ENCODE measurements at regions not wholly inside any gene's neighbourhood (a gene's known extent, or its start where the extent isn't known, plus 50 kb on each side); places are given as distances from the start of the nearest gene placed in this dataset.

- ChIA-PET CTCF (interaction anchor here (1.3 kb wide), 1 partner anchor 10 kb away, joined by 6 read pairs; no protein-coding TSS in a partner anchor), POLR2A (no interaction called here)
- TF ChIP-seq HDGF (IDR thresholded peaks at IDR 0.05; ENCODE audit: borderline replicate concordance): no peak
- no peak for TF ChIP-seq FOXM1 (IDR thresholded peaks at IDR 0.05; ENCODE audit: borderline replicate concordance)
- TF ChIP-seq FOXA1 (IDR thresholded peaks at IDR 0.05): no peak
- no peak for TF ChIP-seq LEF1 (IDR thresholded peaks at IDR 0.05; ENCODE audit: borderline replicate concordance)
- TF ChIP-seq CTBP1 (IDR thresholded peaks at IDR 0.05; ENCODE audit: borderline replicate concordance): no peak
- TF ChIP-seq PKNOX1 (IDR thresholded peaks at IDR 0.05): no peak
- TF ChIP-seq ELF4 (IDR thresholded peaks at IDR 0.05): no peak
- no peak for TF ChIP-seq SUZ12 (IDR thresholded peaks at IDR 0.05)
- TF ChIP-seq ZNF384 (IDR thresholded peaks at IDR 0.05): no peak
- no peak for TF ChIP-seq SP1 (IDR thresholded peaks at IDR 0.05)
- no peak for TF ChIP-seq NFRKB (IDR thresholded peaks at IDR 0.05)
- TF ChIP-seq TARDBP (IDR thresholded peaks at IDR 0.05): no peak
- no peak for TF ChIP-seq ARNT (IDR thresholded peaks at IDR 0.05)
- DNase-seq (ENCODE audit: extremely low spot score): no peak
Observed at GRCh38 chr6:16973051-16973450, 128.8 kb upstream of the STMND1 start.

DNA sequence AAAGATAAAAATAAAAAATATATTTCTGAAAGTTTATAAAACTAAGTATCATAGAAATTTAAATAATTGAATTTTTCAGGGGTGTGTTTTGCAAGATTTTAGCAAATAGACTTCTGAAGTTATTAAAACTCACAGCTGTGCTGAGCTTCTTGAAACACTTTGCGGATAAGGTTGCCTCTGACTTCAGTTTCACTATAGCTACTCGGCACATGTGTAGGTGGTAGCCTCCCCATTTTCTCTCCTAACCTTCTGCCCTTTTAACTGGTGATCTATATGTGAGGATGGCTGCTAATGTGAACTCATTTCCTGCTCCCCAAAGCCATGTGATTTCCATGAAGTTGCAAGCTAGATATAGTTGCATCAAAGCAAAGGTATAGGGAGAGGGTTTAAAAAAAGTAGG lies 129.3 kb upstream of the STMND1 start:
- CTCF ChIA-PET: interaction anchor here (1.3 kb wide), 1 partner anchor 10 kb away, joined by 6 read pairs; no protein-coding TSS in a partner anchor
- POLR2A ChIA-PET: no interaction called here

DNA sequence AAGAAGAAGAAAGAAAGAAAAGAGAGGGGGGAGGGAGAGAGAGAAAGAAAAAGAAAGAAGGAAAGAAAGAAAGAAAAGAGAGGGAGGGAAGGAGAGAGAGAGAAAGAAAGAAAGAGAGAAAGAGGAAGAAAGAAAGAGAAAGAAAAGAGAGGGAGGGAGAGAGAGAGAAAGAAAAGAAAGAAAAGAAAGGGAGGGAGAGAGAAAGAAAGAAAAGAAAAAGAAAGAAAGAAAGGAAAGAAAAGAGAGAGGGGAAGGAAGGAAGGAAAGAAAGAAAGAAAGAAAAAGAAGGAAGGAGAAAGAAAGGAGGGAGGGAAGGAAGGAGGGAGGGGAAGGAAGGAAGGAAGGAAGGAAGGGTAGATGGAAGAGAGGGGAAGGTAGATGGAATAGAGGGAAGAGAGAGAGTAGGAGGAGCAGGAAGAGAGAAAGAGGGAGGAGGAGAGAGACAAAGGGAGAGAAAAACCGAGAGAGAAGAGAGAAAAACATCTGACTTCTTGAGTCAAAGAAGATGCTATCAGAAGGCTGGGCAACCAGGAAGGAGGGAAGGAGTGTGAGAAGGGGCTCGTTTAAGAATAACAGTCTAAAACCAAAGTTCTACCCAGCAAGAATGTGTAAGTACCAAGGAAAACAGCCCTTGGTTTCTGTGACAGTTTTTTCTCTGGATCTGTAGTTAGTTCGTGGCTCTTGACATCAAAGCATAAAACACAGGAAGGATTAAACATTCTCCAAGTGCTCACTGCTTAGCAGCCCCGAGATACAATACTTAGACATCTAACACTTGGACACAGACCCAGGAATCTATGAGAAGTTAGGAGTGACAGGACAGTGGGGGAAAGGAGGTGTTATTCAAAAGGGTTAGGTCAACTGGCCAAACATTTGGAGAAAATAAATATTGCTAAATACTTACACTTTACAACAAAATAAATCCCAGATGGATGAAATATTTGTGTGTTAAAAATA lies 131.9 kb upstream of the STMND1 start:
- ChIA-PET POLR2A (no interaction called here), CTCF (no interaction called here)
- DNase-seq (ENCODE audit: extremely low spot score): no peak
- TF ChIP-seq SUZ12 (IDR thresholded peaks at IDR 0.05) (0 out of 2 replicates have a peak, but pooled peaks have one; percentile 36), FOXM1 (IDR thresholded peaks at IDR 0.05; ENCODE audit: borderline replicate concordance) (no peak), PKNOX1 (IDR thresholded peaks at IDR 0.05) (no peak), ARNT (IDR thresholded peaks at IDR 0.05) (no peak)

More for the DNA sequence above, 129.3 kb upstream of the STMND1 start:
- TF ChIP-seq TARDBP (IDR thresholded peaks at IDR 0.05) (no peak), FOXM1 (IDR thresholded peaks at IDR 0.05; ENCODE audit: borderline replicate concordance) (no peak), ZNF384 (IDR thresholded peaks at IDR 0.05) (no peak), LEF1 (IDR thresholded peaks at IDR 0.05; ENCODE audit: borderline replicate concordance) (no peak), L3MBTL2 (conservative IDR thresholded peaks at IDR 0.05) (no peak), CTBP1 (IDR thresholded peaks at IDR 0.05; ENCODE audit: borderline replicate concordance) (no peak), PKNOX1 (IDR thresholded peaks at IDR 0.05) (no peak), FOXK2 (IDR thresholded peaks at IDR 0.05) (no peak), SP1 (IDR thresholded peaks at IDR 0.05) (no peak), SUZ12 (IDR thresholded peaks at IDR 0.05) (no peak), ARNT (IDR thresholded peaks at IDR 0.05) (no peak), NFRKB (IDR thresholded peaks at IDR 0.05) (no peak), ELF4 (IDR thresholded peaks at IDR 0.05) (no peak), HDGF (IDR thresholded peaks at IDR 0.05; ENCODE audit: borderline replicate concordance) (no peak), FOXA1 (IDR thresholded peaks at IDR 0.05) (no peak), BHLHE40 (IDR thresholded peaks at IDR 0.05; ENCODE audit: borderline replicate concordance) (no peak)
- DNase-seq (ENCODE audit: extremely low spot score): no peak

GRCh38 chr6:16968101-16968500 lies 133.7 kb upstream of the STMND1 start:
- ChIA-PET CTCF (interaction anchor here (1.2 kb wide), 2 partner anchors 118 to 204 kb away, joined by 3 to 4 read pairs; no protein-coding TSS in a partner anchor), POLR2A (interaction anchor here (0.6 to 0.8 kb wide), 2 partner anchors 93 to 176 kb away, joined by 3 read pairs; no protein-coding TSS in a partner anchor)
- DNase-seq (ENCODE audit: extremely low spot score): no peak
- TF ChIP-seq TARDBP (IDR thresholded peaks at IDR 0.05) (no peak), HDGF (IDR thresholded peaks at IDR 0.05; ENCODE audit: borderline replicate concordance) (no peak), PKNOX1 (IDR thresholded peaks at IDR 0.05) (no peak), ARNT (IDR thresholded peaks at IDR 0.05) (no peak), L3MBTL2 (conservative IDR thresholded peaks at IDR 0.05) (no peak), FOXA1 (IDR thresholded peaks at IDR 0.05) (no peak), BHLHE40 (IDR thresholded peaks at IDR 0.05; ENCODE audit: borderline replicate concordance) (no peak), LEF1 (IDR thresholded peaks at IDR 0.05; ENCODE audit: borderline replicate concordance) (no peak), SP1 (IDR thresholded peaks at IDR 0.05) (no peak), NFRKB (IDR thresholded peaks at IDR 0.05) (no peak), ELF4 (IDR thresholded peaks at IDR 0.05) (no peak), FOXK2 (IDR thresholded peaks at IDR 0.05) (no peak), CTBP1 (IDR thresholded peaks at IDR 0.05; ENCODE audit: borderline replicate concordance) (no peak), FOXM1 (IDR thresholded peaks at IDR 0.05; ENCODE audit: borderline replicate concordance) (no peak), ZNF384 (IDR thresholded peaks at IDR 0.05) (no peak), SUZ12 (IDR thresholded peaks at IDR 0.05) (no peak)

DNA sequence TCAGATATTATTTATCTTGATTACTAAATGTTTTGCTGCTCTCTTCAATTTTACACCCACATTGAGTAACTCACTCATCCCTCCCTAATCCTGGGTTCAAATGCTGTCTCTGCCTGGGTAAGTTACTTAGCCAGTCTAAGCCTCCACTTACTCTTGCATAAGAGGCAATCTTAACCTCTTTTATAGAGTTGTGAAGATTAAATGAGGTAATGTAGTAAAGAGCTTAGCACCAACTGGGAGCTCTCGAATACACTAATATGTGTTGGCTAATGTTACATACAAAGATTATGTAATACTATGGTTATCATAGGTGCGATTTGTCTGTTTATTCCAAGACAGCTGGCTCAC lies 134.4 kb upstream of the STMND1 start:
- ChIA-PET CTCF (interaction anchor here (1.2 kb wide), 1 partner anchor 204 kb away, joined by 3 read pairs; no protein-coding TSS in a partner anchor), POLR2A (interaction anchor here (0.6 kb wide), 1 partner anchor 92 kb away, joined by 3 read pairs; no protein-coding TSS in a partner anchor)
- TF ChIP-seq FOXA1 (IDR thresholded peaks at IDR 0.05): no peak
- no peak for TF ChIP-seq SP1 (IDR thresholded peaks at IDR 0.05)
- no peak for TF ChIP-seq TARDBP (IDR thresholded peaks at IDR 0.05)
- TF ChIP-seq PKNOX1 (IDR thresholded peaks at IDR 0.05): no peak
- TF ChIP-seq L3MBTL2 (conservative IDR thresholded peaks at IDR 0.05): no peak
- TF ChIP-seq ZNF384 (IDR thresholded peaks at IDR 0.05): no peak
- TF ChIP-seq HDGF (IDR thresholded peaks at IDR 0.05; ENCODE audit: borderline replicate concordance): no peak
- no peak for TF ChIP-seq NFRKB (IDR thresholded peaks at IDR 0.05)
- TF ChIP-seq SUZ12 (IDR thresholded peaks at IDR 0.05): no peak
- no peak for TF ChIP-seq FOXM1 (IDR thresholded peaks at IDR 0.05; ENCODE audit: borderline replicate concordance)
- no peak for TF ChIP-seq CTBP1 (IDR thresholded peaks at IDR 0.05; ENCODE audit: borderline replicate concordance)
- TF ChIP-seq ARNT (IDR thresholded peaks at IDR 0.05): no peak
- TF ChIP-seq LEF1 (IDR thresholded peaks at IDR 0.05; ENCODE audit: borderline replicate concordance): no peak
- no peak for TF ChIP-seq FOXK2 (IDR thresholded peaks at IDR 0.05)
- no peak for TF ChIP-seq BHLHE40 (IDR thresholded peaks at IDR 0.05; ENCODE audit: borderline replicate concordance)
- no peak for TF ChIP-seq ELF4 (IDR thresholded peaks at IDR 0.05)
- DNase-seq (ENCODE audit: extremely low spot score): no peak

All from HEK293T (cell line).